ENCODE measurements at regions not wholly inside any gene's neighbourhood (a gene's known extent, or its start where the extent isn't known, plus 50 kb on each side); places are given as distances from the start of the nearest gene placed in this dataset.
"Not testable (repeated sequence)": the region's sequence is repeated elsewhere in the genome, so short reads cannot be mapped to it uniquely, and the experiment has no call there.

DNA sequence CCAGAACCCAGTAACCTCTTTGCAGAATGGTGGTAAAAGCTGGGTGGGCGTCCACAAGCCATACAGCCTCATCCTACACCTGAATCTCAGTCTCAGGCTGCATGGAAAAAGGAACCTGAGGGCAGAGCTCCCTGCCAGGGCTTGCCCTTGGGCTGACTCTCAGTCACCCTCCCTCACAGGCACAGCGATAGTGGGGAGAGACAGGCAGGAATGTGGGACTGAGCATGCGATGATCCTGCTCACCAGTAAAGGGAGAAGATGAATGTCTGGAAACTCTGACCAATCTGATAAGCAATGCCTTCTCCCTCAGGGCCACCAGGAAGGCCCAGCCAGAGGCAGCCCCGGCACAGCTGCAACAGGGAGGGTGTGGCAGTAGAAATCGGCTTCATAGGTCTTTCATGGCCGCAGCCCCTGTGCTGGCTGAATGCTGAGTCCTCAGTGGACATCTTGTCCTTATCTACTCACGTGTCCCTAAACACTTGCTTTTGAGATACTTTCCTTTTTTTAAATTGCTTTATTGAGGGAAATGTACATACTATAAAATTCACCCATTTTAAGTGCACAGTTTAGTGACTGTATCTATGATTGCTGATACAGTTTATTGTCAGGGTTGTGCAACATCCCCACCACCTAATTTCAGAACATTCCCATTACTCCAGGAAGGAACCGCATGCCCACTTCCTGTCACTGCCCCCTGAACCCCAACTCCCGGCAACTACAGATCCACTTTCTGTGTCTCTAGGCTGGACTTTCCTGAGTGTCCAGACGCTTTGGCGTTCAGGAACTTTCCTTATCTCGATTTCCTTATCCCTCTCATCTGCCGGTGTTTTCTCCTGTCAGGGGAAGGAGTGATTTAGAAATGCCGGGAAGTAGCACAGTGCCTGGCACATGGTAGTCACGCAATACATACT lies 258.1 kb downstream of the PCNX1 start:
- no peak for DNase-seq (ENCODE audit: low read depth)
- H3K4me3 ChIP-seq (ENCODE audit: low read depth, low read length): no peak overlapping the region

- no peak overlapping the region for H3K4me3 ChIP-seq (ENCODE audit: low read depth, low read length)
- DNase-seq (ENCODE audit: low read depth): peak; percentile 57
These were observed 259.1 kb downstream of the PCNX1 start for GRCh38 chr14:71166180-71166837.

DNA sequence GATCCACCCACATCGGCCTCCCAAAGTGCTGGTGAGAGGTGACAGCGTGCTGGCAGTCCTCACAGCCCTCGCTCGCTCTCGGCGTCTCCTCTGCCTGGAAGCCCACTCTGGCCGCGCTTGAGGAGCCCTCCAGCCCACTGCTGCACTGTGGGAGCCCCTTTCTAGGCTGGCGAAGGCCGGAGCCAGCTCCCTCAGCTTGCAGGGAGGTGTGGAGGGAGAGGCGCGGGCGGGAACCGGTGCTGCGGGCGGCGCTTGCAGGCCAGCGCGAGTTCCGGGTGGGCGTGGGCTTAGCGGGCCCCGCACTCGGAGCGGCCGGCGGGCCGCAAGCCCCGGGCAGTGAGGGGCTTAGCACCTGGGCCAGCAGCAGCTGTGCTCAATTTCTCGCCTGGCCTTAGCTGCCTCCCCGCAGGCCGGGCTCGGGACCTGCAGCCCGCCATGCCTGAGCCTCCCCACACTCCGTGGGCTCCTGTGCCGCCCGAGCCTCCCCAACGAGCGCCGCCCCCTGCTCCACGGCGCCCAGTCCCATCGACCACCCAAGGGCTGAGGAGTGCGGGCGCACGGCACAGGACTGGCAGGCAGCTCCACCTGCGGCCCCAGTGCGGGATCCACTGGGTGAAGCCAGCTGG lies 260.2 kb downstream of the PCNX1 start:
- not testable (repeated sequence) for DNase-seq (ENCODE audit: low read depth); H3K4me3 ChIP-seq (ENCODE audit: low read depth, low read length)

GRCh38 chr14:71168161-71168560 lies 260.9 kb downstream of the PCNX1 start:
- H3K4me3 ChIP-seq (ENCODE audit: low read depth, low read length); DNase-seq (ENCODE audit: low read depth): not testable (repeated sequence)

DNA sequence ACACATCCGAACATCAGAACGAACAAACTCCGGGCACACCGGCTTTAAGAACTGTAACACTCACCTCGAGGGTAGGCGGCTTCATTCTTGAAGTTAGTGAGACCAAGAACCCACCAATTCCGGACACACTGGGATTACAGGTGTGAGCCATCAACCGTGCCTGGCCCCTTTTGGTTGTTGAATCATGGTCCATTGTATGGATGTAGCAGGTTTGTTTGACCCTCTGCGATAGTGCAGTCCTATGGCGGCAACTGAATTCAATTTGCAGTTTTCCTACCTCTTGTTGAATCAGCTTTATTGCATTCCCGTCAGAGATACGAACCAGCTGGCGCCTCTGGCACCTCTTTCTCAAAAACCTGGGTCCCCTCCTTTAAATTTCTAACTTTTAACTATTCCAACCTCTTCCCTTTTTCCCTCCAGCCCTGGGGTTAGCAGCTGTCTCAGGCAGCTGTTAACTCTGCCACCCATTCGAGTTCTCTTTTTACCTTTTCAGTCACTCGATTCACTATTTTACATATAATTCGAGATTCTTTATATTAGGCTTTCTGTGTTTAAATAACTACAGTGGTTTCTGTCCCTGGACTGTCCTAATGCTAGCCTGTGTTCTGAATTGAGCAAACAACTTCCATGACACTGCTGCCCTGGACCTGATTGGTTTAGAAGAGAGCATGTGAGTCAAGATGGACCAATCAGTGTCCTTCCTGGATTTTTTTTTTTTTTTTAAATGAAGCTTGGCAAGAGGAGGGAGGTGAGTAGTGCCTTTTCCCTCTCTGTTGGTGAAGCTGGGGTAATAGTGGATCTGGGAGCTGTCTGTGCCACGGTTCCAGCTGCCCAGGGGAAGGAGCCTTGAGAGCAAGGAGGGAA lies 261.5 kb downstream of the PCNX1 start:
- H3K4me3 ChIP-seq (ENCODE audit: low read depth, low read length): no peak overlapping the region
- DNase-seq (ENCODE audit: low read depth): no peak

GRCh38 chr14:71169861-71170260 lies 262.6 kb downstream of the PCNX1 start:
- no peak for DNase-seq (ENCODE audit: low read depth)
- no peak overlapping the region for H3K4me3 ChIP-seq (ENCODE audit: low read depth, low read length)

GRCh38 chr14:71175491-71175890 lies 268.2 kb downstream of the PCNX1 start:
- no peak overlapping the region for H3K4me3 ChIP-seq (ENCODE audit: low read depth, low read length)
- no peak for DNase-seq (ENCODE audit: low read depth)

- no peak overlapping the region for H3K4me3 ChIP-seq (ENCODE audit: low read depth, low read length)
- no peak for DNase-seq (ENCODE audit: low read depth)
These were observed 271.8 kb downstream of the PCNX1 start for GRCh38 chr14:71179066-71179465.

DNA sequence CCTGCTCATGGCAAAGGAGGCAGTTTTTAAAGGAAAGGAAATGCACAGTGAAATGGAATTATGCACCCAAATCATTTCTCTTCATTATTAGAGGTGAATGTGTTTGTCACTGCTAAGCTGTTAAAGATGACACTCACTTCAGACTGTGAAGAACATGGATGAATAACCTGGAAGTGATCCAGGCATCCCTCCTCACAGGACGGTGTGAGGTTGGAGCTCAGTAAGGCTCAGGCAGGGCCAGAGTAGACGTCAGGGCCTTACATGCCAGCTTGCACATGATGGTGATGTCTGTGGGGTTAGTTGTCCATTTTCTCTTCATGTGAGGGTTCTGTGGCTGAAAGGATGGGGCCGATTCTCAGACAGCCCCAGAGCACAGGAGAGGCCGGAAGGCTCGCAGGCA lies 273.1 kb downstream of the PCNX1 start:
- H3K4me3 ChIP-seq (ENCODE audit: low read depth, low read length): no peak overlapping the region
- DNase-seq (ENCODE audit: low read depth): no peak

DNA sequence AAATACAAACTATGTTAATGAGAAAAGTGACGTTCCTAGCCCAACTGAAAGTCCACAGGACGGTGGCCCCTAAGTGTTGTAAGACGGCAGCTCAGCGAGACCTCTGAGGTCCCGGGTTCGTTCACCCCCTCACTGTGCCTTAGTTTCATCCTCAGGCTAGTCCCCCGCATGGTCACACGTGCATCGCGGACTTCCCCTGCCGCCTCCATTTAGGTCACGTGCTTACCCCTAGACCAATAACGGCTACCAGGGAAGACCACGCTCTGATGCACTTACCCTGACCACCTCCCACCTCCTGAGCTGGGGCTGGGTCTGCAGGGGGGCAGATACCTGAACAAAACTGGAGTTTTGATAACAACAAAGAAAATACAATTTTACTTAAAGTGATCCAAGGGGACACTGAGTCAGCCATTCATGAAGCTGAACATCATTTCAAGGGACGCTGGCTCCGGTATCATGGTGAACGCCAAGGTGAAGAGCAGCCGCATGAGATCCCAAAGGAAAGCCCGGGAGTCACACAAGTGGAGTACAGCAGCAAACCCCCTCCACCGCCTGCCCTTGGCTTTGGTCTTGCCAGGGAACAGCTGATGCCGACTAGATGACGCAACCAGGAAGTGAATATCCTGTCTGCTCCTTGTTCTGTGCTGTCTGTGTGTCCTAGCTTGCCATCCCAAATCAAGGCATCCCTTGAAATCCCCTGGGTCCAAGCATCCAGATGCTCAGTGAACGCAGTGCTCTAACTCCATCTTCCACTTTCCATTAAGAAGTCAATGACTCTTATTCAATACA lies 274.1 kb downstream of the PCNX1 start:
- no peak overlapping the region for H3K4me3 ChIP-seq (ENCODE audit: low read depth, low read length)
- no peak for DNase-seq (ENCODE audit: low read depth)

GRCh38 chr14:71183876-71184689 lies 276.8 kb downstream of the PCNX1 start:
- H3K4me3 ChIP-seq (ENCODE audit: low read depth, low read length): no peak overlapping the region
- no peak for DNase-seq (ENCODE audit: low read depth)

GRCh38 chr14:71185637-71186036 lies 278.4 kb downstream of the PCNX1 start:
- DNase-seq (ENCODE audit: low read depth): no peak
- no peak overlapping the region for H3K4me3 ChIP-seq (ENCODE audit: low read depth, low read length)

GRCh38 chr14:71187633-71188356 lies 280.5 kb downstream of the PCNX1 start:
- no peak for DNase-seq (ENCODE audit: low read depth)

DNA sequence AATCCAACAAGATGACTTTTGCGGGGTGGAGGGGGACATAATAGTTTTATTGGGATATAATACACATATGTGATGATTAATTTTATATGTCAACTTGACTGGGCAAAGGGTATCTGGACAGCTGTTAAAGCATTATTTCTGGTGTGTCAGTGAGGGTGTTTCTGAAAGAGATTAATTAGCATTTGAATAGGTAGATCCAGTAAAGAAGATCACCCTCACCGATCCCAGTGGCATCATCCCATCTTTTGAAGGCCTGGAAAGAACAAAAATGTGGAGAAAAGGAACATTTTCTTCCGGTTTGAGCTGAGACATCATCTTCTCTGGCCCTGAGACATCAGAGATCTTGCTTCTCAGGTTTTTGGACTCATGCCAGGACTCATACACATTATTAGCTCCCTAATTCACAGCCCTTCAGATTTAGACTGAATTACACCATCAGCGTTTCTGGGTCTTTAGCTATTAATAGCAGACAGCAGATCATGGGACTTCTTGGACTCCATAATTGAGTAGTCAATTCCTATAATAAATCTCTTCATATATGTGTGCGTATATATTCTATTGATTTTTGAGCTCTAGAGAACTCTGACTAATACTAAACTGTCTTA lies 283.6 kb downstream of the PCNX1 start:
- H3K4me3 ChIP-seq (ENCODE audit: low read depth, low read length): no peak overlapping the region
- no peak for DNase-seq (ENCODE audit: low read depth)

More at GRCh38 chr14:71187633-71188356, 280.5 kb downstream of the PCNX1 start:
- no peak overlapping the region for H3K4me3 ChIP-seq (ENCODE audit: low read depth, low read length)

DNA sequence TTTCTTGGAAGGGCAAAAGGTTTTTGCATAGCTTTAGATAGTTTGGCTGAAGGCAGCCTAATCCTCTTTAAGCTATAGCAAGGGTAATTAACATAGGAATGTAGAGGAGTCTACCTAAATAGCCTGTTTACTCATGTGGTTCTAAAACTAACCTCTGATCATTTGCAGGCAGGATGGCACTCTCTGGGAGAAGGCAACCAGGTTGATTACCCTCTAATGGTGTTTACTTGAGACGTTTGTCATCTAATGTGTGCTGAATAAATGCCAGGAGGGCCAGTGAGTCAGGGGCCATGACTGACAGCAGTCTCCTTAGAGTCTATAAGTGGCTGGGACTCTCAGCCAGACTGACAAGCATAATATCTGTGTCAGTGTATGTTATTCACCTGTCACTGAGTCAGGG lies 286.4 kb downstream of the PCNX1 start:
- no peak for DNase-seq (ENCODE audit: low read depth)
- H3K4me3 ChIP-seq (ENCODE audit: low read depth, low read length): no peak overlapping the region

GRCh38 chr14:71194251-71194650 lies 287.0 kb downstream of the PCNX1 start:
- H3K4me3 ChIP-seq (ENCODE audit: low read depth, low read length): no peak overlapping the region
- no peak for DNase-seq (ENCODE audit: low read depth)

DNA sequence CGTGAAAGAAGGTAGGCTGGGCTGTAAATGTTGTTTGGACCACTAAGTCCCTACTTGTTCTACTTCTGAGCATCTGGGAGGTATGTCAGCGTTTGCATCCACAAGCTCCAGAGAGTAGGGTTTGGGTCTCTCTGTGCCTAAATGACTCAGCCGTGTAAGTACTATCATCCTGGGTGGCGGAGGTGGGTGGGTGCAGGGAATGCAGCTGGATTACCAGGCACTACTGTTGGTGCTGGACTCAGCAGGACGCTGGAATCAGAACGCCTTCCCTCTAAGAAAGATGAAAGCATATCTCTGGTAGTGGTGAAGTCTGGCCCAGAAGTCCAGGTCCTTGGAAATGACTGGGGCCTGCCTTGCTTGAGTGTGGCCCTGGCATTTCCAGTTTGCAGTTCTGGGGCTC lies 289.7 kb downstream of the PCNX1 start:
- H3K4me3 ChIP-seq (ENCODE audit: low read depth, low read length): no peak overlapping the region
- no peak for DNase-seq (ENCODE audit: low read depth)

Data from skeletal muscle cell (primary cell).